Esophagus (tissue), 2 donors: ENCODE measurements at regions not wholly inside any gene's neighbourhood (a gene's known extent, or its start where the extent isn't known, plus 50 kb on each side); places are given as distances from the start of the nearest gene placed in this dataset.

ENCODE experiments used
- H3K27ac ChIP-seq, 2 donors: one replicate each; pipeline ENCODE4 v1.5.1; 2013; ENCODE audit warnings: low read depth in 2 of 2, mild to moderate bottlenecking in 2 of 2, inconsistent platforms in 1 of 2, low read length in 1 of 2, moderate library complexity in 1 of 2
- H3K27me3 ChIP-seq, 2 donors: one replicate each; pipeline ENCODE4 v1.6.1; 2013; ENCODE audit warnings: low read length in 2 of 2, control low read depth in 1 of 2, mild to moderate bottlenecking in 1 of 2; ENCODE audit not compliant: insufficient read depth in 2 of 2, control insufficient read depth in 1 of 2
- H3K36me3 ChIP-seq, 2 donors: one replicate each; pipeline ENCODE4 v1.6.1; 2013; ENCODE audit warnings: low read length in 1 of 2; ENCODE audit not compliant: control insufficient read depth in 2 of 2, insufficient read depth in 2 of 2
- H3K4me1 ChIP-seq, 2 donors: one replicate each; pipeline ENCODE4 v1.6.1; 2013; ENCODE audit warnings: low read length in 1 of 2; ENCODE audit not compliant: control insufficient read depth in 2 of 2, insufficient read depth in 2 of 2
- H3K4me3 ChIP-seq, 2 donors: one replicate each; pipeline ENCODE4 v1.5.1; 2013; ENCODE audit warnings: low read length in 2 of 2, mild to moderate bottlenecking in 2 of 2, low read depth in 1 of 2, moderate library complexity in 1 of 2
- H3K9me3 ChIP-seq, 2 donors: one replicate each; pipeline ENCODE4 v1.6.1; 2013; ENCODE audit warnings: mild to moderate bottlenecking in 2 of 2, low read depth in 1 of 2, low read length in 1 of 2, moderate library complexity in 1 of 2; ENCODE audit not compliant: control insufficient read depth in 2 of 2, insufficient read depth in 1 of 2
- WGBS, 2 donors: extraction: QIAGEN DNeasy Blood & Tissue Kit; methylation state at CpG; one replicate each; pipeline ENCODE4 v1.1.7; 2013; 5-methylcytosine and 5-hydroxymethylcytosine counted together
- donor health status: healthy with polysubstance abuse.
- donor health status: Bipolar disorder and iron deficiency.

- no peak overlapping the region for H3K27ac ChIP-seq
- no peak overlapping the region for H3K4me3 ChIP-seq
- H3K36me3 ChIP-seq, result no peaks in the 10 kb centered on the region
- no peaks in the 10 kb centered on the region for H3K27me3 ChIP-seq
- H3K9me3 ChIP-seq, result no peaks in the 10 kb centered on the region
- H3K4me1 ChIP-seq, result no peaks in the 10 kb centered on the region
- WGBS, 2 donors, result 42 to 52% methylated on average over 2 of the region's 2 CpGs
These were observed 286.8 kb downstream of the SKIDA1 start for GRCh38 chr10:21238717-21239116.

DNA sequence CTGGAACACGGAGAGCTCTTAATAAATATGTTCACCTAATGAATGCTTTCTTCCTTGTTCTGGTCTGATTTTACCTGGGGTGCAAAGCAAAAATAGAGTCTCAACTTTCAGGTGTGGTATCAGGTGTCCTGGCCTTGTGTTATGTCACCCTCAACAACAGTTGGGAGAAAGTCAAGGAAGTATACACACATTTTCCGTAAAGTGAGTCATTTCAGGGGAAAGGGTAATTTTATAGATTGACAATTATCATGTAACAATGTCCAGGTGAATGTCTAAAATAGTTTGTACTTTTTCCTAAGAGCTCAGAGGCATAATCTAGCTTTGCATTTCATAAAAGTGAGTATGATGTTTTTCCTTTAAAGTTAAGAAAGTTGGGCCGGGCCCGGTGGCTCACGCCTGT is 287.4 kb downstream of the SKIDA1 start:
- Histone ChIP-seq H3K36me3 (no peaks in the 10 kb centered on the region), H3K4me1 (no peaks in the 10 kb centered on the region), H3K9me3 (no peaks in the 10 kb centered on the region), H3K27me3 (no peaks in the 10 kb centered on the region), H3K4me3 (no peak overlapping the region), H3K27ac (no peak overlapping the region)
- 92% methylated on average over 5 of the region's 5 CpGs for WGBS, 2 donors

DNA sequence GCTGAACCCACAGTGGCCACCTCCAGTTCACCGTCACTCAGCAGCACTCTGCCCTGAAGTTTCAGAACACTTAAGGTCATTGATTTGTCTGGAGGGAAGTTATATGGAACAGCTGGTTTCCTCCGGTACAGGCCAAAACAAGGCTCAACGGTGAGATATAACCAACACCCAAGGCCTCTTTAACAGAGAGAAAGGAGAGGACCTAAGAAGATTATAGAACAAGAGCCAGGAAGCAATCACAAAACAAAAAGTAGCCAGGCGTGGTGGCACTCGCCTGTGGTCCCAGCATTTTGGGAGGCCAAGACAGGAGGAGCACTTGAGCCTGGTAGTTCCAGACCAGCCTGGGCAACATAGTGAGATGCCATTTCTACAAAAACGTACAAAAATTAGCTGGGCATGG is 290.7 kb downstream of the SKIDA1 start:
- no peaks in the 10 kb centered on the region for H3K27me3 ChIP-seq
- no peak overlapping the region for H3K27ac ChIP-seq
- no peaks in the 10 kb centered on the region for H3K9me3 ChIP-seq
- no peak overlapping the region for H3K4me3 ChIP-seq
- H3K36me3 ChIP-seq, result no peaks in the 10 kb centered on the region
- H3K4me1 ChIP-seq, result no peaks in the 10 kb centered on the region
- WGBS, 2 donors, result 88 to 90% methylated on average over 6 of the region's 6 CpGs

GRCh38 chr10:21230219-21230618 is 295.3 kb downstream of the SKIDA1 start:
- no peaks in the 10 kb centered on the region for H3K9me3 ChIP-seq
- no peaks in the 10 kb centered on the region for H3K36me3 ChIP-seq
- H3K4me3 ChIP-seq, result no peak overlapping the region
- H3K27ac ChIP-seq, result no peak overlapping the region
- H3K27me3 ChIP-seq, result no peaks in the 10 kb centered on the region
- H3K4me1 ChIP-seq, result no peaks in the 10 kb centered on the region

DNA sequence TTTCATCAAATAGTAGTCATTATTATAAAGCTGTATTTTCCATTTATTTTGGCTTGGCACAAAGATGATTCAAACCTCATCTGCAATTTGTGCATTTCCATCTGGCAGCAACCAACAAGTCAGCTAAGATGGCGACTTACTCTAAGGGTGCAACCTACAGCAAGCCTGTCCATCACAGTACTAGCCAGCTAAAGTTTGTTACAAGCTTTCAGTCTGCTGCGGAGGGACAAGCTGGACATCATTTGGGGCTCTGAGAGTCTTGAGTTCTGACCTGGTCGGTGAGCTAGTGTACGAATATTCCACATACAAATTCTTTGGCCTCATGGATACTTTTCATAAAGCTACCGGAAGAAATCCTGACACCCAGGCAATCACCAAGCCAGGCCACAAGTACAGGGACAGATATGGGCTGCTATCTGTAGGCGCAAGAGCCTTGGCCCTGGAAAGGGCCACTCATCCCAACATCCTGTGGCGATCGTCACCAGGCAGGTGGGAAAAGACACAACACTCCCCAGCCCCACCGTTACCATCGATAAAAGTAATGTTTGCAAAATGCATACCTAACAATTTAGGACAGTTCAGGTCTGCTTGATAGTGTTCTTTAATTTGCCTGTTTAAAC is 307.6 kb downstream of the SKIDA1 start:
- H3K9me3 ChIP-seq, result no peaks in the 10 kb centered on the region
- H3K36me3 ChIP-seq, result no peaks in the 10 kb centered on the region
- H3K27me3 ChIP-seq, result no peaks in the 10 kb centered on the region
- no peaks in the 10 kb centered on the region for H3K4me1 ChIP-seq
- H3K4me3 ChIP-seq, result no peak overlapping the region
- WGBS, 2 donors, result 94 to 96% methylated on average over 10 of the region's 10 CpGs
- H3K27ac ChIP-seq, result no peak overlapping the region

- Histone ChIP-seq H3K27ac (no peak overlapping the region), H3K4me3 (no peak overlapping the region), H3K9me3 (no peaks in the 10 kb centered on the region), H3K36me3 (no peaks in the 10 kb centered on the region), H3K27me3 (no peaks in the 10 kb centered on the region), H3K4me1 (no peaks in the 10 kb centered on the region)
- WGBS, 2 donors, result 56 to 69% methylated on average over 3 of the region's 3 CpGs
These were observed 308.4 kb downstream of the SKIDA1 start for GRCh38 chr10:21217107-21217506.

GRCh38 chr10:21214329-21214728 is 311.2 kb downstream of the SKIDA1 start:
- 96 to 98% methylated on average over 3 of the region's 3 CpGs for WGBS, 2 donors
- H3K4me1 ChIP-seq, result no peaks in the 10 kb centered on the region
- no peaks in the 10 kb centered on the region for H3K36me3 ChIP-seq
- no peaks in the 10 kb centered on the region for H3K27me3 ChIP-seq
- H3K4me3 ChIP-seq, result no peak overlapping the region
- no peak overlapping the region for H3K27ac ChIP-seq
- no peaks in the 10 kb centered on the region for H3K9me3 ChIP-seq

DNA sequence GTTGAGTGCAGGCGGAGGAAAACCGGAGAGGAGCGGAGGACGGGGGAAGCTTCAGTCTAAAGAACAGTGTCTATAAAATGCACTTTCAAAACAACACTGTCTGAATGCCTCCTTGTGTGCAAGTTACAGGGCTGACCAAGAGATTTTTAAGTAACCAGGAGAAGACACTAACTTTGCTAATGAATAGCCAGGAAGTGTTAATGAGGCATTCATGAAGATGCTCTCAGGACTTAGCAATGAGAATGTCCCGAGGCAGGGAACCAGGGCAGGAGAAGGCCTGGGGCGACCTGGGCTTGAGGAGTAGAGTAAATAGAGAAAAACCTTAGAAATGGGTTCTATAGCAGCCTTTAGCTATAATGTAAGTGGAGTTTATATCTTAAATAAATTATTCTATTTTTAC is 312.1 kb downstream of the SKIDA1 start:
- Histone ChIP-seq H3K4me1 (no peaks in the 10 kb centered on the region), H3K36me3 (no peaks in the 10 kb centered on the region), H3K9me3 (peaks cover 0 to 2% of the 10 kb centered on the region in 2 donors), H3K4me3 (no peak overlapping the region), H3K27me3 (no peaks in the 10 kb centered on the region), H3K27ac (no peak overlapping the region)
- 84 to 85% methylated on average over 6 of the region's 6 CpGs for WGBS, 2 donors

GRCh38 chr10:21212912-21213311 is 312.6 kb downstream of the SKIDA1 start:
- WGBS, 2 donors, result 82 to 83% methylated on average over 5 of the region's 5 CpGs
- no peaks in the 10 kb centered on the region for H3K4me1 ChIP-seq
- H3K4me3 ChIP-seq, result no peak overlapping the region
- H3K36me3 ChIP-seq, result no peaks in the 10 kb centered on the region
- H3K27ac ChIP-seq, result no peak overlapping the region
- H3K9me3 ChIP-seq, result peaks cover 0 to 2% of the 10 kb centered on the region in 2 donors
- no peaks in the 10 kb centered on the region for H3K27me3 ChIP-seq

DNA sequence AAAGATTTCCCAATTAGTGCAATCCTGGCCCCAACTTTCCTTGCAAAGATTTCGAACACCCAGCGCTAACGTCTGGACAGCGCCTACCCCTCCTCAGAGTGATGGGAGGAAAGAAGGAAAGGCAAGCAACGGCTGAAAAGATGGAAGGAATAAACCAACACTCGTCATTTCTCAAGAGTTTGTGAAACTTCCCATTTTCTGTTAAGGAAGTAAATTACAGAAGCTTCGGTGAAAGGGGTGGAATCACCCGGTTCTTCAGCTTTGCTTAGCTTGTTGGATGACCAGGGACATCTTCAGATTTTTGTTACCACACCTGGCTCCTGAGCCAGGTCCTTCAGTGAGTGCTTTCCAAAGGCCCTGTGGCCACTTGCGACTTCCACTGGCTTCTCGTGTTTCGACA is 313.1 kb downstream of the SKIDA1 start:
- Histone ChIP-seq H3K4me1 (no peaks in the 10 kb centered on the region), H3K9me3 (peaks cover 0 to 6% of the 10 kb centered on the region in 2 donors), H3K36me3 (no peaks in the 10 kb centered on the region), H3K27ac (no peak overlapping the region), H3K4me3 (no peak overlapping the region), H3K27me3 (no peaks in the 10 kb centered on the region)
- WGBS, 2 donors, result 78 to 84% methylated on average over 11 of the region's 11 CpGs
